ENCODE measurements at regions not wholly inside any gene's neighbourhood (a gene's known extent, or its start where the extent isn't known, plus 50 kb on each side); places are given as distances from the start of the nearest gene placed in this dataset.

DNA sequence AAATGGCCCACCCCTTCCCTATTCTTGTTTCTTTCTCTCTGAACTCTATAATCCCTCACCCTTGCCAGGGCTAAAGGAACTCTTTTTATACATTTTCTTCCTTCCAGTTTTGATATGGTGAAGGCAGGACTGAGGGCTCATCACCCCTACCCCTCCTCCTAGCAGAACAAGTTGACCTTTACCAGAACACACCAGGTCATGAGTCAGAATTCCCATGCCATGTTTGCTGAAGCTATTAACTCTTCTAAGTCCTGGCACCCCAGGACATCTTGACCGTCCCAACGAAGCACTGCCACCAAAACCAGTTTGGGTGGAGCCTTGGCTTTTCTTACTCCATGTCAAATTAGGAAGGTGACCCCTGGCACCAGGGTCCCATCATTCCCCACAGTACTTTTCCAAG is 57.5 kb upstream of the DYNLT3 start:
- intact Hi-C loops (cut with DNase I) = no loop called here
- H3K4me1 ChIP-seq = no peaks in the 10 kb centered on the region
- no peaks in the 10 kb centered on the region for H3K9me3 ChIP-seq
- no peaks in the 10 kb centered on the region for H3K36me3 ChIP-seq
- 47% methylated on average over 2 of the region's 2 CpGs for WGBS (ENCODE audit: insufficient coverage, low coverage, low lambda C conversion rate, missing lambda C conversion rate)
- TF ChIP-seq, protein P1, sequence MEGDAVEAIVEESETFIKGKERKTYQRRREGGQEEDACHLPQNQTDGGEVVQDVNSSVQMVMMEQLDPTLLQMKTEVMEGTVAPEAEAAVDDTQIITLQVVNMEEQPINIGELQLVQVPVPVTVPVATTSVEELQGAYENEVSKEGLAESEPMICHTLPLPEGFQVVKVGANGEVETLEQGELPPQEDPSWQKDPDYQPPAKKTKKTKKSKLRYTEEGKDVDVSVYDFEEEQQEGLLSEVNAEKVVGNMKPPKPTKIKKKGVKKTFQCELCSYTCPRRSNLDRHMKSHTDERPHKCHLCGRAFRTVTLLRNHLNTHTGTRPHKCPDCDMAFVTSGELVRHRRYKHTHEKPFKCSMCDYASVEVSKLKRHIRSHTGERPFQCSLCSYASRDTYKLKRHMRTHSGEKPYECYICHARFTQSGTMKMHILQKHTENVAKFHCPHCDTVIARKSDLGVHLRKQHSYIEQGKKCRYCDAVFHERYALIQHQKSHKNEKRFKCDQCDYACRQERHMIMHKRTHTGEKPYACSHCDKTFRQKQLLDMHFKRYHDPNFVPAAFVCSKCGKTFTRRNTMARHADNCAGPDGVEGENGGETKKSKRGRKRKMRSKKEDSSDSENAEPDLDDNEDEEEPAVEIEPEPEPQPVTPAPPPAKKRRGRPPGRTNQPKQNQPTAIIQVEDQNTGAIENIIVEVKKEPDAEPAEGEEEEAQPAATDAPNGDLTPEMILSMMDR (IDR thresholded peaks at IDR 0.05) = no peak
- TF ChIP-seq POLR2A (IDR thresholded peaks at IDR 0.05) = no peak
- H3K27ac ChIP-seq = no peak overlapping the region
- no peak overlapping the region for H3K4me3 ChIP-seq
- DNase-seq (no peak), ATAC-seq (peak; percentile 67 to 83 (median 74))
- no peaks in the 10 kb centered on the region for H3K27me3 ChIP-seq

DNA sequence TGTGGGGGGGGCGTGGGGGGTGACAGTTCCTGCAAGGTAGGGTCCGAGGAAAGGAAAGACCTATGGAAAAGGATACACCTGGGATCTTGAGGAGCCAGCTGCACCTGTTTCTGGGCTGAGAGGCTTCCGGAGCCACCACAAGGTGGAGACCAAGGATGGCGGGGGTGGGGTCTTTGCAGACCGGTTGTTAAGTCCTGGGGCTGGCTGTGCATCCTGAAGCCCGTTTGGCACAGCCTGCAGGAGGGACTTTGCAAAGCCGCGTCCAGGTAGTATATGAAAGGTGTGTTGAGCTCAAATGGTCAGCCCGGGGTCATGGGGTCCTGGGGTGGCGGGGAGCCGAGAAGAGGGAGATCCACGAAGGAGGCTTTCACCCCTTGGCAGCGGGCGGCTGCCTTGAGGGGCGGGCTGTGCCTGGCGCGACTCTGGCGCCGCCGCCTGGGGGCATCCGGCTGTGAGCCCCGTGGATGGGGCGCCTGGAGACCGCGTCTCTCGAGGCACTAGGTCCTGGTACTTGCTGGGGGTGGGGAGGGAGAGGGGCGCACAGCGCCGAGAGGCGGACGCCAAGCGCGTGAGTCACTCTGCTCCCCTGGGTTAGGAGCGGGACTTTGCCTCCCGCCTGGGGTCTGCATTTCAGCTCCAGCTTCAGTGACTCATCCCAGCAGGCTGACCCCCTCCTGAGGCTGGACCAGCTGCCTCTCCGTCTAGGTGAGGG is 58.2 kb upstream of the DYNLT3 start:
- WGBS (ENCODE audit: insufficient coverage, low coverage, low lambda C conversion rate, missing lambda C conversion rate) = 20% methylated on average over 8 of the region's 36 CpGs
- Histone ChIP-seq H3K4me1 (no peaks in the 10 kb centered on the region), H3K27me3 (no peaks in the 10 kb centered on the region), H3K9me3 (no peaks in the 10 kb centered on the region), H3K27ac (no peak overlapping the region), H3K4me3 (peak overlapping the region; percentile 18 to 36 (median 25)), H3K36me3 (no peaks in the 10 kb centered on the region)
- peak in 2 of 3 donors; percentile 42 to 54 for DNase-seq
- TF ChIP-seq, protein P1 (IDR thresholded peaks at IDR 0.05) = peak; percentile 19 to 39 (median 27)
- TF ChIP-seq POLR2A (IDR thresholded peaks at IDR 0.05) = no peak
- intact Hi-C loops (cut with DNase I) = no loop called here
- ATAC-seq = peak; percentile 83 to 88 (median 84)

DNA sequence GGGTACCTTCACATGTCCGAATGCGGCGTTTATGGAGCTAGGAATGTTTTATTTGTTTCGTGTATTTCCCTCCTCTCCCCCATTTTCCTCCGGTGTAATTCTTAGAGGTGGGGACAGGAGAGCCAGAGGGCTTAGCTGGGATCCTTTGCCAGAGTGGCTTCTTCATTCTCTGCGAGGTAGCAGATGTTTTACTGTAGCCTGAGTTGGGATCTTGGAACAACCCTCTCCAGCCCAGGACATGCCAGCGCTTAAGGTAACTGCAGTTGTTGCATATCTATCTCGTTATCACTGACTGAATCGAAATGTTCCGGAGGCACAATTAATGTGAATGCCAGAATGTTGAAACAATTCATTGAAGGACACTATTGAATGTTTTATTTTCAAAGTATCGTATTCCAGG is 59.0 kb upstream of the DYNLT3 start:
- Histone ChIP-seq H3K4me3 (peak overlapping the region; percentile 18 to 36 (median 25)), H3K27me3 (no peaks in the 10 kb centered on the region), H3K36me3 (no peaks in the 10 kb centered on the region), H3K27ac (no peak overlapping the region), H3K9me3 (no peaks in the 10 kb centered on the region), H3K4me1 (no peaks in the 10 kb centered on the region)
- intact Hi-C loops (cut with DNase I) = no loop called here
- peak; percentile 44 to 56 (median 52) for ATAC-seq
- no peak for DNase-seq
- TF ChIP-seq POLR2A (IDR thresholded peaks at IDR 0.05) = no peak
- TF ChIP-seq, protein P1 (IDR thresholded peaks at IDR 0.05) = no peak
- 31% methylated on average over 11 of the region's 11 CpGs for WGBS (ENCODE audit: insufficient coverage, low coverage, low lambda C conversion rate, missing lambda C conversion rate)

DNA sequence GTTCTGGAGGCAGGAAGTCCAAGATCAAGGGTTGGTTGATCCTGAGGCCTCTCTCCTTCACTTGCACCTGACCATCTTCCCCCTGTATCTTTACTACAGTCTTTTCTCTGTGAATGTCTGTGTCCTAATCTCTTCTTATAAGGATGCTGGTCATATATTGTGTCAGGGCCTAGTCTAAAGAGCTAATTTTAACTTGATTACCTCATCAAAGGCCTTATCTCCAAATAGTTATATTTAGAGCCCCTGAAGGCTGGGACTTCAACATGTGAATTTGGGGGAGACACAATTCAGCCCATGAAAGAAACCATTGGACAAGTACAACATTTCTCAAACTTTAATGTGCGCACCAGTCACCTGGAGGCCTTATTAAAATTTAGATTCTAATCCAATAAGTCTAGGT is 62.8 kb upstream of the DYNLT3 start:
- H3K4me1 ChIP-seq = no peaks in the 10 kb centered on the region
- no peak overlapping the region for H3K27ac ChIP-seq
- DNase-seq (no peak), ATAC-seq (no peak)
- TF ChIP-seq POLR2A (IDR thresholded peaks at IDR 0.05) = no peak
- TF ChIP-seq, protein P1 (IDR thresholded peaks at IDR 0.05) = no peak
- no peaks in the 10 kb centered on the region for H3K36me3 ChIP-seq
- 100% methylated on average over 1 of the region's 1 CpG for WGBS (ENCODE audit: insufficient coverage, low coverage, low lambda C conversion rate, missing lambda C conversion rate)
- H3K9me3 ChIP-seq = no peaks in the 10 kb centered on the region
- H3K27me3 ChIP-seq = no peaks in the 10 kb centered on the region
- H3K4me3 ChIP-seq = no peak overlapping the region
- intact Hi-C loops (cut with DNase I) = no loop called here
